Stomach (tissue), 8 donors: ENCODE measurements at regions not wholly inside any gene's neighbourhood (a gene's known extent, or its start where the extent isn't known, plus 50 kb on each side); places are given as distances from the start of the nearest gene placed in this dataset.

Experiments
- DNase-seq, 2 donors: peaks; one replicate each; pipeline versions ENCODE4 v3.0.0 to v3.0.0-alpha.2; 2013 to 2019
- H3K27ac ChIP-seq, 5 donors: fragments of 200-600 bp in 4 of 5; sonication (generic) in 4 of 5; one replicate each; pipeline ENCODE4 v1.5.1; 2013 to 2019; ENCODE audit warnings: mild to moderate bottlenecking in 1 of 5, moderate library complexity in 1 of 5
- H3K27me3 ChIP-seq, 3 donors: fragments of 200-600 bp; sonication (generic); one replicate each; pipeline ENCODE4 v1.5.1; 2017 to 2019; ENCODE audit warnings: mixed run types in 1 of 3
- H3K36me3 ChIP-seq, 4 donors: fragments of 200-600 bp; sonication (generic); 1 replicate in 3 of 4; 2 replicates in 1 of 4; pipeline ENCODE4 v1.5.1; 2016 to 2019
- H3K4me1 ChIP-seq, 4 donors: fragments of 200-600 bp; sonication (generic); one replicate each; pipeline ENCODE4 v1.5.1; 2016 to 2019
- H3K4me3 ChIP-seq, 4 donors: fragments of 200-600 bp; sonication (generic) in 3 of 4; one replicate each; pipeline ENCODE4 v1.5.1; 2016 to 2019; ENCODE audit warnings: mild to moderate bottlenecking in 1 of 4
- H3K9me3 ChIP-seq, 4 donors: fragments of 200-600 bp; sonication (generic); one replicate each; pipeline ENCODE4 v1.5.1; 2016 to 2019
- EP300 ChIP-seq: sonication (generic); formaldehyde crosslinking; IDR thresholded peaks from one replicate; pipeline ENCODE4 v1.6.1; 2017; ENCODE audit warnings: antibody characterized with exemption
- POLR2A ChIP-seq, 4 donors: fragments of 450-650 bp; IDR thresholded peaks; one replicate each; pipeline ENCODE4 v1.6.1; 2016; ENCODE audit warnings: antibody characterized with exemption in 4 of 4, control low read depth in 2 of 4, mild to moderate bottlenecking in 1 of 4, moderate library complexity in 1 of 4
- POLR2AphosphoS5 ChIP-seq, 3 donors: sonication (generic); formaldehyde crosslinking; IDR thresholded peaks; one replicate each; pipeline ENCODE4 v1.6.1; 2016; ENCODE audit warnings: antibody characterized with exemption in 3 of 3
- WGBS, 5 donors: extraction: QIAGEN DNeasy Blood & Tissue Kit in 3 of 5; methylation state at CpG; one replicate each; pipeline versions ENCODE4 v1.1.5 to v1.1.7; 2013 to 2018; 5-methylcytosine and 5-hydroxymethylcytosine counted together
- intact Hi-C: fragments of 100-400 bp; cut with DNase I; formaldehyde crosslinking; loops from one replicate; pipeline ENCODE4 v1.15.1; 2023; ENCODE audit warnings: low total_unique reads
- TF ChIP-seq, protein P1 (sequence below), 7 experiments: fragments of 450-650 bp in 4 of 7; fragments of 200-600 bp in 3 of 7; sonication (generic) in 3 of 7; IDR thresholded peaks; one replicate each; pipeline ENCODE4 v1.5.1; 2016 to 2019; ENCODE audit warnings: antibody characterized with exemption in 7 of 7, control low read depth in 2 of 7, mild to moderate bottlenecking in 1 of 7
- donor health status: healthy with polysubstance abuse.
- donor health status: Bipolar disorder and iron deficiency.
- donor health status: healthy.

DNA sequence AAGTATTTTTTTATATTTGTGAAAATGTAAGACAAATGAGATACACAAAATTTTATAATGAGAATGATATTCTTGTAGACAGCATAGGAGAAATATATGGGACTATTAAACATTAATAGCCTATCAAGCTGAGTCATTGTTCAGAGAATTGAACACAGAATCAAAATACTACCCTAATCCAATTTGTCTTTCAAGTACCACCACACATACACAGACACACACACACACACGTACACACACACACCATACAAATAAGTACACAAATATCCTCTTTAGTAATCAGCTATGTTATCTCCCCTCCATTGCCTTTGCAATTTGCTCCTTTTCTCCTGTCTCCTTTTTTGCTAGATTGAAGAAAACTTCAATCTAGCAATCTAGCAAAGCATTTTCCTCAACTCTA, 499.3 kb downstream of the FOXG1 start:
- intact Hi-C loops, result no loop called here

DNA sequence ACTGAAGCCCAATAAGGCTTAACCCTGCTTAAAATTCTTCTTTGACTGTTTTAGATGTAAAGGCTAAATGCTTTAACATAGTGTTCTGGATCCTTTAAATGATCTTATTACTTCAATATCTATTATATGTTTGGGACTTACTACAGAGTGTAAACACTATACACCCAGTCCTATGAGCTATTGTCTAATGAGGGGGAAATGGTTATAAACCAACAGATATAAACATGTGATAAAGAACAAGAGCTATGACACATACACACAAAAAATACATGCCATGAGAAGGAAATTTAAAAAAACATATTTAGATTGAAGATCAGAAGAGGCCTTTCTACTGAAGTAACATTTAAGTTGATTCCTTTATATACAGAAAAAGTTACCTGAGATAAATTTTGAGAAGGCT, 505.1 kb downstream of the FOXG1 start:
- Histone ChIP-seq H3K4me1 (no peaks in the 10 kb centered on the region), H3K27me3 (no peaks in the 10 kb centered on the region), H3K4me3 (no peak overlapping the region), H3K36me3 (no peaks in the 10 kb centered on the region), H3K27ac (no peak overlapping the region), H3K9me3 (no peaks in the 10 kb centered on the region)
- intact Hi-C loops, result no loop called here
- no peak for TF ChIP-seq EP300
- no peak for TF ChIP-seq POLR2AphosphoS5 (IDR thresholded peaks at IDR 0.05)
- TF ChIP-seq POLR2A (IDR thresholded peaks at IDR 0.05), result no peak
- TF ChIP-seq, protein P1, sequence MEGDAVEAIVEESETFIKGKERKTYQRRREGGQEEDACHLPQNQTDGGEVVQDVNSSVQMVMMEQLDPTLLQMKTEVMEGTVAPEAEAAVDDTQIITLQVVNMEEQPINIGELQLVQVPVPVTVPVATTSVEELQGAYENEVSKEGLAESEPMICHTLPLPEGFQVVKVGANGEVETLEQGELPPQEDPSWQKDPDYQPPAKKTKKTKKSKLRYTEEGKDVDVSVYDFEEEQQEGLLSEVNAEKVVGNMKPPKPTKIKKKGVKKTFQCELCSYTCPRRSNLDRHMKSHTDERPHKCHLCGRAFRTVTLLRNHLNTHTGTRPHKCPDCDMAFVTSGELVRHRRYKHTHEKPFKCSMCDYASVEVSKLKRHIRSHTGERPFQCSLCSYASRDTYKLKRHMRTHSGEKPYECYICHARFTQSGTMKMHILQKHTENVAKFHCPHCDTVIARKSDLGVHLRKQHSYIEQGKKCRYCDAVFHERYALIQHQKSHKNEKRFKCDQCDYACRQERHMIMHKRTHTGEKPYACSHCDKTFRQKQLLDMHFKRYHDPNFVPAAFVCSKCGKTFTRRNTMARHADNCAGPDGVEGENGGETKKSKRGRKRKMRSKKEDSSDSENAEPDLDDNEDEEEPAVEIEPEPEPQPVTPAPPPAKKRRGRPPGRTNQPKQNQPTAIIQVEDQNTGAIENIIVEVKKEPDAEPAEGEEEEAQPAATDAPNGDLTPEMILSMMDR (IDR thresholded peaks at IDR 0.05), result no peak
- DNase-seq, result no peak

More for the DNA sequence above, 499.3 kb downstream of the FOXG1 start:
- TF ChIP-seq POLR2AphosphoS5 (IDR thresholded peaks at IDR 0.05) (no peak), EP300 (no peak), POLR2A (IDR thresholded peaks at IDR 0.05) (no peak)
- TF ChIP-seq, protein P1 (IDR thresholded peaks at IDR 0.05), result no peak
- Histone ChIP-seq H3K4me1 (no peaks in the 10 kb centered on the region), H3K27me3 (no peaks in the 10 kb centered on the region), H3K9me3 (no peaks in the 10 kb centered on the region), H3K4me3 (no peak overlapping the region), H3K27ac (no peak overlapping the region), H3K36me3 (no peaks in the 10 kb centered on the region)
- no peak for DNase-seq
- WGBS, 5 donors, result 39 to 67% (median 59%) methylated on average over 1 of the region's 1 CpG

DNA sequence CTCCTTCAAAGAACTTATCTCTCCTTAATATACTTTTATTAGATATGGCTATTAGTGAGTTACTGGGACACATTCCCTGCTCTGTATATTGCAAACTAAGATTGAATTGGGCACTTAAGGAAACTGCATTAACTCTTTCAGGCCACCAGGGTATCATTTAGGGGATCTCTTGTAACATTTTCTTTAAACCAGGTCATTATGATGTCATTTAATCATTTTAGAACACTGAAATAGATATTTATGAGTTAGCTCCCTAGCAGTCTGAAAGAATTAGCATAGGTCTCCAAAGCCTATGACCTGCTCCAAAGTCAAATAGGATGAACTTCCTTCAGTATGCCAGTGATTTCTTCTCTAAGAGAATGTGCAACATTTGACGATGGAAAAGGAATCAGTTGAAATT, 506.9 kb downstream of the FOXG1 start:
- Histone ChIP-seq H3K36me3 (no peaks in the 10 kb centered on the region), H3K27me3 (no peaks in the 10 kb centered on the region), H3K4me3 (no peak overlapping the region), H3K4me1 (no peaks in the 10 kb centered on the region), H3K9me3 (no peaks in the 10 kb centered on the region), H3K27ac (no peak overlapping the region)
- TF ChIP-seq POLR2AphosphoS5 (IDR thresholded peaks at IDR 0.05) (no peak), POLR2A (IDR thresholded peaks at IDR 0.05) (no peak), EP300 (no peak)
- TF ChIP-seq, protein P1 (IDR thresholded peaks at IDR 0.05), result no peak
- DNase-seq, result no peak
- intact Hi-C loops, result no loop called here
- 70 to 92% (median 86%) methylated on average over 1 of the region's 1 CpG for WGBS, 5 donors

DNA sequence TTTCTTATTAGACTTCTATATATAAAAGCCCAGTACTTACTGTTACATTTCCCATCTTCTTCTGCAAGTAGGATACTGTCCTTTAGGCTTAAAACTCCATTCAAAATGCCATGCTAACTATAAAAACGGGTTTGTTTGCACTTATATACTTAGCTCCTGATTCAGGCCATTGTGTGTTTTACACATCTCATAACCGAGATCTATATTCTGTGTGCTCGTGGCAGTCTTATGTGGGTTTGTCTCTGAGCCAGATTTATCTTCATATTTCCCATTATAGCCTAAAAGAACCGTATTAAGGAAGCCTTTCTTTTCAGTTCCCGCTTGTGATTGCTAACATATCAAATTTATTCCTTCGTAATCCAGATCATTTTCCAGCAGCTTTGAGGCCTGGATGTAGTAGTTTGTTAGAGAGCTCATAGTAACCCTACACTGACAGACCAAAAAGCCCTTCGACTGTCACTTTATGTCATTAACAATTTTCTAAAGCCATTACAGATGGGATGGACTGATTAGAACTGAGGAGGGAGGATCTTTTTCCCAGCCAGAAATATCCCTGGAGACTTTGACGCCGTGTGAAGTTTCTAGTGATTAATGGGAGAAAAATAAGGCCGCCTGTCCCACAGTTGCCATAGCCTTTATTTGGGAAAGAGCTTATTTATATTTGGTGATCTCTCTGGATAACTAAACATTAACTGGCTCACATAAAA, 508.5 kb downstream of the FOXG1 start:
- no peaks in the 10 kb centered on the region for H3K9me3 ChIP-seq
- intact Hi-C loops, result no loop called here
- WGBS, 5 donors, result 50 to 62% (median 58%) methylated on average over 10 of the region's 10 CpGs

More for the DNA sequence above, 508.5 kb downstream of the FOXG1 start:
- TF ChIP-seq POLR2A (IDR thresholded peaks at IDR 0.05) (no peak), POLR2AphosphoS5 (IDR thresholded peaks at IDR 0.05) (no peak)
- TF ChIP-seq, protein P1 (IDR thresholded peaks at IDR 0.05), result no peak
- Histone ChIP-seq H3K4me1 (no peaks in the 10 kb centered on the region), H3K27me3 (no peaks in the 10 kb centered on the region), H3K4me3 (no peak overlapping the region), H3K36me3 (no peaks in the 10 kb centered on the region), H3K27ac (no peak overlapping the region)
- peak in 1 of 2 donors; percentile 12 for DNase-seq
